GM21576 (cell line): ENCODE measurements at regions not wholly inside any gene's neighbourhood (a gene's known extent, or its start where the extent isn't known, plus 50 kb on each side); places are given as distances from the start of the nearest gene placed in this dataset.

Source experiments
- ATAC-seq: cut with Tn5 transposase; IDR thresholded peaks from one replicate; pipeline ENCODE4 v1.9.1; 2021; ENCODE audit warnings: mild to moderate bottlenecking, moderate library complexity; ENCODE audit not compliant: unreplicated experiment

GRCh38 chr13:90974249-90974975 lies 373.1 kb upstream of the MIR17HG start:
- no peak for ATAC-seq

DNA sequence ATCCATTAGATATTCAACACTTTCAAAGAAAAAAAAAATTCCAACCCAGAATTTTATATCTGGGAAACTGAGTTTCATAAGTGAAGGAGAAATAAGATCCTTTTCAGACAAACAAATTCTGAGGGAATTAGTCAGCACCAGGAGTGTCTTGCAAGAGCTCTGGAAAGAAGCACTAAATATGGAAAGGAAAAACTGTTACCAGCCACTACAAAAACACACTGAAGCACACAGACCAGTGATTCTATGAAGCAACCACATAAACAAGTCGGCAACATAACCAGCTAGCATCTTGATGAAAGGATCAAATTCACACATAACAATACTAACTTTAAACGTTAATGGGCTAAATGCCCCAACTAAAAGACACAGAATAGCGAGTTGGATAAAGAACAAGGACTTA lies 368.4 kb upstream of the MIR17HG start:
- ATAC-seq: no peak

DNA sequence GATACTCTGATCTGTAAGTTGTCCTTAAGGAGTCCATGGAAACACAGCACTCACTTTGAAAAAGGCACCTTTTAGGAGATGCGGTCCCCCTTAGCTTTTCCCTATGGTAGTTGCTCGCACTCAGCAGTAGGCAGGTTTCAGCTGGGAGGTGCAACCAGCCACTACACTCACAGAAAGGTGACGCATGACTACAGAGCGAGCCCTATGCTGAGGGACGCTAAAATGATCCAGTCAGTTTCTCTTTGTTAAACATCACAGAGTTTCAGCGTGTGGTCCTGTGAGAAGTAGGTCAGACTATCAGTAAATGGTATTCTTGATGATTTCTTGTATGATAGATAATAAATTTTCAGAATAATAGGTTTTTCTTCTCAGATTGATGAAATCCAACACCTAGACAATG lies 362.7 kb upstream of the MIR17HG start:
- ATAC-seq: no peak

DNA sequence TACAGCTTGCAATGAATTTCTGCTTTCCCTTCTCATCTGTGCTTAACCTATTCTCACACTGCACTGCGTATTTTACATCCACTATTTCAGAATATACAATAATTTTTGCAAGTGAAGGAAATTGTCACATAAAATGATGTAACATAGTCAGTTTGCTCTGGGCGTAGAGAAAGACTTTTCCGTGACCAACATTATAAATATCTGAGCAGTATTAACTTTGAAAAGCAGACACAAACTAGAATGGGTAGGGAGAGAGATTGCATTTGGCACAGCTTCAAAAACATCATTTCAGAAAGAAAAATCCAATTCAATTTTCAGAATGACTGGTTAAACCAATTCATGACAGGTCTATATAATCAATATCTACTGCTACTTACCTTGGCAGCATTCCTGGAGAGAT lies 352.5 kb upstream of the MIR17HG start:
- no peak for ATAC-seq

DNA sequence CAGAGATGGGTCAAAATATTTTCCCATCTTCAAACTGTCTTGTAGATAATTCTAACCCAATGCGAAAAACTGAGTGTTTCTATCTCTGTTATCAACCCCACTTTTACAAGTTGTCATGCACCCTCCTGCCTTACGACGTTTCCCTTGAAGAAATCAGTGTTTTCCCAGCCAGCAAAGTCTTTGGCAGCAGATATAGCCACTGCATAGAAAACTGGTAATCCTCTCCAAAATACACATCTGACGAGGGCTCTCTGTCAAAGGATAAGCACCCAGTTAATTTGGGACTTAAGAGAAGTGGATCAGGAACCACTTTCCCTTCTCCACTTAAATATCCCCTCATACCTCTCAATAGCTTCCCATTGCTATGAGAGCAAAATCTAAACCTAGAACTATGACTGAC lies 351.9 kb upstream of the MIR17HG start:
- ATAC-seq: no peak

GRCh38 chr13:90997951-90998350 lies 349.5 kb upstream of the MIR17HG start:
- no peak for ATAC-seq

GRCh38 chr13:90999401-90999800 lies 348.1 kb upstream of the MIR17HG start:
- no peak for ATAC-seq

GRCh38 chr13:91001371-91001770 lies 346.1 kb upstream of the MIR17HG start:
- no peak for ATAC-seq

DNA sequence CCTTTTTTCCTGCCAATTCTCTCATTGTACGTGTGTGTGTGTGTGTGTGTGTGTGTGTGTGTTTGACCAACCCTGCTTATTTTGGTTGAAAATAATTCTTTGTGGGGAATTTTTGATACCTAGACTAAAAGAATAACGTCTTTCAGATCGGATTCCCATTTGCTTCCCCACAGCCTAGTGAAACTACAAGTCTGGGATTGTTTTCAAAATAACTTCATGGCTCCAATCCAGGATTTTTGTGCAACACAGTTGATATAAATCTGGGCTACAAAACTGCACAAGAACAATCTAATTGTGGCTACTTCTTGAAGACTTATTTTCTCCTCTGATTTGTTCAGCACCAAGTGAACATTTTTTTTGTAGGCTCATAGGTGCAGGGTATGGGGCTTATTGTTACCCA lies 332.8 kb upstream of the MIR17HG start:
- ATAC-seq: no peak

DNA sequence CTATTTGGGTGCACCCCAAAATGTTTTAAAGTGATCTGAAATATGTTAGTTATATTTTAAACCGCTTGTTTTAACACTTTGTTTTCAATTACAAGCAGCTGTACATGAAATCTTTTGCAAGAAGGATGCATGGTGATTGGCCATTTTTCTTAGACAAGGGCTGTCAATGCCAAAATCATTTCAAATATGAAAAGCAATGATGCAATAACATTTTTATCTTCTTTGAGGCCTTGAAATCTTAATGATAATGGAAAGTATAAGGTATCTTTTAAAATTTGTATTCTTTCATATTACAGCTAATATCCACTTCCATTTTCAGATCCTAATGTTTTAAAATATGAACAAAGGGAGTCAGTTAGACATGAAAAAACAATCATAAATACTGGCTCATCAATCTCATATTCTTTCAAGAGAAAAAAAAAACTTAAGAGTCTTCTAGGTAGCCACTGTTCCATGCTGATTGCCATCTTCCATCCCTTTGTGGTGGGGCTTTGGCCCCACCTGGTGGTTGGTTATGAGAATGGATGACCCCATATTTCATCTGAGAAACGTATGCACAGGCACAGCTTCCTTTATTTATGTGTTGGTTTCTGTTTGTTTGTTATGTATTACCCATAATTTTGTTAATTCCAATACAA lies 330.3 kb upstream of the MIR17HG start:
- peak; percentile 99 for ATAC-seq

- peak; percentile 7 for ATAC-seq
Observed at GRCh38 chr13:91017669-91018053, 329.8 kb upstream of the MIR17HG start.

DNA sequence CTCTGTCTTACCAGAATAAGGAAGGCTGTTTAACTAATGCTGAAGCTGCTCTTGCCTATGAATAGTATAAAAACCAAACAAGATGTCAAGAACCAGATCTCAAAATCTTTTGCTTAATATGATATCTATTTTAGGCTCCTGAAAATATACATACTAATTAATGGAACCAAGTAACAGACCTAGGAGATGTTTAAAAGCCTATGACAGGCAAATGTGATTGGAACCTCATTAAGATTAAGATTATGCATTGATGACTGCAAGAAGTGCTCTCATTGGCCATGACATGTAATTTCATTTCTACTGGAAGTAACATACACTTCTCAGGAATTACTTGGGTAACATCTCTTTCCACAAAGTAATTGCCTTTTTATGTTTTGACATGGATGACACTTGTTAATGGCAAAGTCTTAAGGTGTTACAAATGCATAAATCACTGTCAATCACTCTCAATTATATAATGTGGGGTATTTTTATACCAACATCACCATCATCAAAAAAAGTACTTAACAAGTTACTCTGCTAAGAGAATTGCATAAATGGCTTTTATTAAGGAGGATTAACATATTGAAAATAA lies 326.9 kb upstream of the MIR17HG start:
- ATAC-seq: no peak

GRCh38 chr13:91024157-91024792 lies 323.2 kb upstream of the MIR17HG start:
- ATAC-seq: no peak

GRCh38 chr13:91025442-91025841 lies 322.0 kb upstream of the MIR17HG start:
- no peak for ATAC-seq

- ATAC-seq: no peak
Observed at GRCh38 chr13:91031508-91031907, 316.0 kb upstream of the MIR17HG start.

GRCh38 chr13:91032104-91032503 lies 315.4 kb upstream of the MIR17HG start:
- ATAC-seq: no peak

- ATAC-seq: no peak
Observed at GRCh38 chr13:91036886-91037285, 310.6 kb upstream of the MIR17HG start.

DNA sequence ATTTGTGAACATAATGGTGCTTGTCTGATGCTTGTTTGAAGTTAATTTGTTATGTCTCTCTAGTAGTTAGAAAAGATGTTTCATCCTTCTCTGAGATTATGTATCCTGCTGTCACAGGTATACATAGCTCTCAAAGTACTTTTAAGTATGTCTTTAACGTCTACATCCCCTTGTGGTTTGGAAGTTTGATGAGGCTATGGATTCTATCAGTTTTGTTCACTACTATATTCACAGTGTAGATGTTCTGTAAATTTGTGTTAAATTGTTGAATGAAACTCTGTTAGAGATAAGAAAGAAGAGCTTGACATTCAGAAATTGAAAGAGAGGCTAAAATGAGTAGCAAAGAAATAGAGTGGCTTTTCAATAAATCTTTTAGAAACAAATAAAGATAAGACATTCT lies 304.6 kb upstream of the MIR17HG start:
- no peak for ATAC-seq

DNA sequence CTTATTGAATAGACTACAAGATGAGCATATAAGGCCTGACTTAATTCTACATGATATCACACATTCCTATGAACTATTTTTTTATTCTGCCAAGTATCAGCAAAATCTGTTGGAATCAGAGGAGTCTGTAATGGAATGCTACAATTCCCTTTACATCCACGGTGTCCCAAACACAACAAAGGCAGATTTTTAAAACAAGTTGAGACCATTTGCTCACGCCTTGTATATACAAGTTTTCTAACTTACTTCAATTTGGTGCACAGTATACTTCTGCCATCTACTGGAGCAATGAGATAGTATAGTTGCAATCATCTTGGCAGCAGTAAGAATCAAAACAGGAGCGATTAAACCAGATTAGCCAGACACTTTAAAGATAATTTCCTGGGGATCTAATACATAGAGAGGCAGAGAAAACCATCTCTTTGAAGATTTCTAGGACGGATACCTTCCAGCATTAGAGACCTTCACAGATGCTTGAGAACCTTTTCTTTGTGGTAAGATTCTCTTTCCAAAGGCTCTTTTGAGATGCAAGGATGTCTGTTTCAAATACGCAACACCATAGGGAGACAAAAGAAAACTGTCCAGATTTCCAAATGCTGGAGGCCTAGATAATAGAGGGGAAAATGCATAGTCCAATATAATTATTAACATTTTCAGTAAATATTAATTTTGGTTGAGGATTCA lies 302.0 kb upstream of the MIR17HG start:
- no peak for ATAC-seq

- ATAC-seq: no peak
Observed at GRCh38 chr13:91046715-91047327, 300.7 kb upstream of the MIR17HG start.

GRCh38 chr13:91050970-91051369 lies 296.5 kb upstream of the MIR17HG start:
- no peak for ATAC-seq
